ENCODE measurements at regions not wholly inside any gene's neighbourhood (a gene's known extent, or its start where the extent isn't known, plus 50 kb on each side); places are given as distances from the start of the nearest gene placed in this dataset.

- no peaks in the 10 kb centered on the region for H3K27me3 Mint-ChIP-seq
- no peak overlapping the region for H3K27ac Mint-ChIP-seq
- no peaks in the 10 kb centered on the region for H3K36me3 Mint-ChIP-seq
- no peak overlapping the region for H3K4me3 Mint-ChIP-seq
- no peaks in the 10 kb centered on the region for H3K9me3 Mint-ChIP-seq (ENCODE audit: low read depth)
- no peaks in the 10 kb centered on the region for H3K4me1 Mint-ChIP-seq (ENCODE audit: low read depth)
Measured at GRCh38 chr11:104320956-104321355, 157.0 kb upstream of the PDGFD start.

- no peak overlapping the region for H3K27ac Mint-ChIP-seq
- no peaks in the 10 kb centered on the region for H3K27me3 Mint-ChIP-seq
- no peaks in the 10 kb centered on the region for H3K4me1 Mint-ChIP-seq (ENCODE audit: low read depth)
- H3K9me3 Mint-ChIP-seq (ENCODE audit: low read depth) = no peaks in the 10 kb centered on the region
- H3K4me3 Mint-ChIP-seq = no peak overlapping the region
- no peaks in the 10 kb centered on the region for H3K36me3 Mint-ChIP-seq
Measured at GRCh38 chr11:104320097-104320496, 156.2 kb upstream of the PDGFD start.

GRCh38 chr11:104319396-104319795 is 155.4 kb upstream of the PDGFD start:
- H3K27ac Mint-ChIP-seq = no peak overlapping the region
- H3K36me3 Mint-ChIP-seq = no peaks in the 10 kb centered on the region
- no peaks in the 10 kb centered on the region for H3K27me3 Mint-ChIP-seq
- H3K4me3 Mint-ChIP-seq = no peak overlapping the region
- H3K4me1 Mint-ChIP-seq (ENCODE audit: low read depth) = no peaks in the 10 kb centered on the region
- H3K9me3 Mint-ChIP-seq (ENCODE audit: low read depth) = no peaks in the 10 kb centered on the region

GRCh38 chr11:104306862-104307474 is 143.0 kb upstream of the PDGFD start:
- Mint-ChIP-seq H3K4me3 (no peak overlapping the region), H3K4me1 (ENCODE audit: low read depth) (no peaks in the 10 kb centered on the region), H3K36me3 (no peaks in the 10 kb centered on the region), H3K9me3 (ENCODE audit: low read depth) (no peaks in the 10 kb centered on the region), H3K27me3 (peaks cover 2% of the 10 kb centered on the region), H3K27ac (no peak overlapping the region)

- Mint-ChIP-seq H3K27ac (no peak overlapping the region), H3K9me3 (ENCODE audit: low read depth) (no peaks in the 10 kb centered on the region), H3K4me1 (ENCODE audit: low read depth) (no peaks in the 10 kb centered on the region), H3K36me3 (no peaks in the 10 kb centered on the region), H3K4me3 (no peak overlapping the region), H3K27me3 (peaks cover 2% of the 10 kb centered on the region)
Measured at GRCh38 chr11:104301776-104302175, 137.8 kb upstream of the PDGFD start.

GRCh38 chr11:104291646-104292045 is 127.7 kb upstream of the PDGFD start:
- Mint-ChIP-seq H3K27me3 (no peaks in the 10 kb centered on the region), H3K27ac (no peak overlapping the region), H3K36me3 (no peaks in the 10 kb centered on the region), H3K4me3 (no peak overlapping the region), H3K4me1 (ENCODE audit: low read depth) (no peaks in the 10 kb centered on the region), H3K9me3 (ENCODE audit: low read depth) (no peaks in the 10 kb centered on the region)

- no peaks in the 10 kb centered on the region for H3K27me3 Mint-ChIP-seq
- H3K4me3 Mint-ChIP-seq = no peak overlapping the region
- no peaks in the 10 kb centered on the region for H3K36me3 Mint-ChIP-seq
- H3K27ac Mint-ChIP-seq = no peak overlapping the region
- no peaks in the 10 kb centered on the region for H3K4me1 Mint-ChIP-seq (ENCODE audit: low read depth)
- H3K9me3 Mint-ChIP-seq (ENCODE audit: low read depth) = no peaks in the 10 kb centered on the region
Measured at GRCh38 chr11:104286129-104286528, 122.2 kb upstream of the PDGFD start.

GRCh38 chr11:104279587-104279986 is 115.6 kb upstream of the PDGFD start:
- Mint-ChIP-seq H3K9me3 (ENCODE audit: low read depth) (no peaks in the 10 kb centered on the region), H3K27me3 (peaks cover 2% of the 10 kb centered on the region), H3K27ac (no peak overlapping the region)

GRCh38 chr11:104275992-104276391 is 112.0 kb upstream of the PDGFD start:
- Mint-ChIP-seq H3K4me1 (ENCODE audit: low read depth) (no peaks in the 10 kb centered on the region), H3K27ac (no peak overlapping the region), H3K9me3 (ENCODE audit: low read depth) (no peaks in the 10 kb centered on the region), H3K27me3 (peaks cover 2% of the 10 kb centered on the region), H3K4me3 (no peak overlapping the region), H3K36me3 (no peaks in the 10 kb centered on the region)

More at GRCh38 chr11:104279587-104279986, 115.6 kb upstream of the PDGFD start:
- Mint-ChIP-seq H3K4me1 (ENCODE audit: low read depth) (no peaks in the 10 kb centered on the region), H3K36me3 (no peaks in the 10 kb centered on the region), H3K4me3 (no peak overlapping the region)

GRCh38 chr11:104260456-104260855 is 96.5 kb upstream of the PDGFD start:
- Mint-ChIP-seq H3K36me3 (no peaks in the 10 kb centered on the region), H3K4me1 (ENCODE audit: low read depth) (no peaks in the 10 kb centered on the region), H3K27ac (no peak overlapping the region), H3K27me3 (no peaks in the 10 kb centered on the region), H3K4me3 (no peak overlapping the region), H3K9me3 (ENCODE audit: low read depth) (no peaks in the 10 kb centered on the region)

- H3K27me3 Mint-ChIP-seq = no peaks in the 10 kb centered on the region
Measured at GRCh38 chr11:104259121-104259610, 95.2 kb upstream of the PDGFD start.

GRCh38 chr11:104256525-104256924 is 92.6 kb upstream of the PDGFD start:
- no peaks in the 10 kb centered on the region for H3K36me3 Mint-ChIP-seq
- H3K4me3 Mint-ChIP-seq = no peak overlapping the region
- H3K4me1 Mint-ChIP-seq (ENCODE audit: low read depth) = no peaks in the 10 kb centered on the region
- H3K27ac Mint-ChIP-seq = no peak overlapping the region
- H3K27me3 Mint-ChIP-seq = no peaks in the 10 kb centered on the region
- no peaks in the 10 kb centered on the region for H3K9me3 Mint-ChIP-seq (ENCODE audit: low read depth)

More at GRCh38 chr11:104259121-104259610, 95.2 kb upstream of the PDGFD start:
- no peaks in the 10 kb centered on the region for H3K4me1 Mint-ChIP-seq (ENCODE audit: low read depth)
- no peak overlapping the region for H3K4me3 Mint-ChIP-seq
- H3K27ac Mint-ChIP-seq = no peak overlapping the region
- H3K9me3 Mint-ChIP-seq (ENCODE audit: low read depth) = no peaks in the 10 kb centered on the region
- H3K36me3 Mint-ChIP-seq = no peaks in the 10 kb centered on the region

- H3K4me3 Mint-ChIP-seq = no peak overlapping the region
- H3K9me3 Mint-ChIP-seq (ENCODE audit: low read depth) = no peaks in the 10 kb centered on the region
- no peaks in the 10 kb centered on the region for H3K4me1 Mint-ChIP-seq (ENCODE audit: low read depth)
- no peaks in the 10 kb centered on the region for H3K36me3 Mint-ChIP-seq
- H3K27ac Mint-ChIP-seq = no peak overlapping the region
- H3K27me3 Mint-ChIP-seq = no peaks in the 10 kb centered on the region
Measured at GRCh38 chr11:104254347-104254746, 90.4 kb upstream of the PDGFD start.

GRCh38 chr11:104246590-104246989 is 82.6 kb upstream of the PDGFD start:
- no peaks in the 10 kb centered on the region for H3K9me3 Mint-ChIP-seq (ENCODE audit: low read depth)
- H3K36me3 Mint-ChIP-seq = no peaks in the 10 kb centered on the region
- H3K4me1 Mint-ChIP-seq (ENCODE audit: low read depth) = no peaks in the 10 kb centered on the region
- no peak overlapping the region for H3K4me3 Mint-ChIP-seq
- no peaks in the 10 kb centered on the region for H3K27me3 Mint-ChIP-seq
- no peak overlapping the region for H3K27ac Mint-ChIP-seq

- Mint-ChIP-seq H3K27ac (no peak overlapping the region), H3K9me3 (ENCODE audit: low read depth) (no peaks in the 10 kb centered on the region), H3K36me3 (no peaks in the 10 kb centered on the region), H3K4me1 (ENCODE audit: low read depth) (no peaks in the 10 kb centered on the region), H3K27me3 (no peaks in the 10 kb centered on the region), H3K4me3 (no peak overlapping the region)
Measured at GRCh38 chr11:104238916-104239315, 75.0 kb upstream of the PDGFD start.

GRCh38 chr11:104225047-104225446 is 61.1 kb upstream of the PDGFD start:
- no peaks in the 10 kb centered on the region for H3K36me3 Mint-ChIP-seq
- no peak overlapping the region for H3K4me3 Mint-ChIP-seq
- no peaks in the 10 kb centered on the region for H3K9me3 Mint-ChIP-seq (ENCODE audit: low read depth)
- no peak overlapping the region for H3K27ac Mint-ChIP-seq
- H3K4me1 Mint-ChIP-seq (ENCODE audit: low read depth) = no peaks in the 10 kb centered on the region
- no peaks in the 10 kb centered on the region for H3K27me3 Mint-ChIP-seq

Measured in activated naive CD8-positive, alpha-beta T cell (primary cell).